SK-N-SH (cell line): ENCODE measurements at regions not wholly inside any gene's neighbourhood (a gene's known extent, or its start where the extent isn't known, plus 50 kb on each side); places are given as distances from the start of the nearest gene placed in this dataset.

Experiments
- CTCF ChIP-seq: fragments of 200-600 bp; sonication (generic); IDR thresholded peaks from 2 replicates; pipeline ENCODE4 v1.6.1; 2017; ENCODE audit warnings: antibody characterized with exemption, mild to moderate bottlenecking, moderate library complexity
- EP300 ChIP-seq, 2 experiments: IDR thresholded peaks; 2 replicates each; pipeline versions ENCODE4 v1.4.0 to v1.6.1; 2012; ENCODE audit warnings: borderline replicate concordance in 1 of 2, low read depth in 1 of 2, low read length in 1 of 2
- NRF1 ChIP-seq: IDR thresholded peaks from 2 replicates; pipeline ENCODE4 v1.6.1; 2012; ENCODE audit warnings: low read depth, mild to moderate bottlenecking, low read length
- SIN3A ChIP-seq: IDR thresholded peaks from 2 replicates; pipeline ENCODE4 v1.6.1; 2012; ENCODE audit warnings: low read depth, mild to moderate bottlenecking, low read length, moderate library complexity, borderline replicate concordance
- YY1 ChIP-seq: IDR thresholded peaks from 2 replicates; pipeline ENCODE4 v1.4.0; 2012; ENCODE audit warnings: low read depth, mild to moderate bottlenecking

- no peak for TF ChIP-seq YY1
- no peak for TF ChIP-seq CTCF
- no peak for TF ChIP-seq SIN3A
- TF ChIP-seq EP300 (IDR thresholded peaks at IDR 0.05; ENCODE audit: borderline replicate concordance in 1 of 2, low read depth in 1 of 2, low read length in 1 of 2) = no peak
- TF ChIP-seq NRF1 = no peak
These were observed 201.4 kb downstream of the TTC6 start for GRCh38 chr14:37796703-37797416.
